ENCODE measurements at regions not wholly inside any gene's neighbourhood (a gene's known extent, or its start where the extent isn't known, plus 50 kb on each side); places are given as distances from the start of the nearest gene placed in this dataset.
"Not testable (repeated sequence)": the region's sequence is repeated elsewhere in the genome, so short reads cannot be mapped to it uniquely, and the experiment has no call there.

GRCh38 chr9:31702957-31703356 lies 681.5 kb upstream of the ACO1 start:
- no peak for DNase-seq

DNA sequence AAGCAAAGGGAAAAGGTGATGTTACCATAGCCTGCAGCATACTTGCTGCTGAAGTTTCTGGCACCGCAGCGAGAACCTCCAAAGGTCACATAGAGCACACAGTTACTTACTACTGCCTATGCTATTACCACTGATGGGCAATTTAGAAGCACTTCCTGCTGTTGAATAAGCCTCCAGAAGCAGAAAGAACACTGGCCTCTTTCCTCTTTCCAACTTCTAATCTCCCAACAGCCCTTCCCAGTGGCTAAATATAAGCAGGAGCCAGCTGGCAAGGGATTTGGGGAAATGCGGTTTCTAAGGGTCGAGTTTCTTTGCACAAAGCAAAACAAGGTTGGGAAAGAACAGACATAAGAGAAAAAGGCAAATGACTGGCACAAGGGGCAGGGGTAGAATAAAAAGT lies 669.2 kb upstream of the ACO1 start:
- DNase-seq = no peak

GRCh38 chr9:31719262-31719661 lies 665.2 kb upstream of the ACO1 start:
- DNase-seq = no peak

GRCh38 chr9:31730398-31730797 lies 654.0 kb upstream of the ACO1 start:
- DNase-seq = no peak

- DNase-seq = no peak
Observed at GRCh38 chr9:31733166-31733565, 651.3 kb upstream of the ACO1 start.

GRCh38 chr9:31736581-31737179 lies 647.8 kb upstream of the ACO1 start:
- DNase-seq = no peak

DNA sequence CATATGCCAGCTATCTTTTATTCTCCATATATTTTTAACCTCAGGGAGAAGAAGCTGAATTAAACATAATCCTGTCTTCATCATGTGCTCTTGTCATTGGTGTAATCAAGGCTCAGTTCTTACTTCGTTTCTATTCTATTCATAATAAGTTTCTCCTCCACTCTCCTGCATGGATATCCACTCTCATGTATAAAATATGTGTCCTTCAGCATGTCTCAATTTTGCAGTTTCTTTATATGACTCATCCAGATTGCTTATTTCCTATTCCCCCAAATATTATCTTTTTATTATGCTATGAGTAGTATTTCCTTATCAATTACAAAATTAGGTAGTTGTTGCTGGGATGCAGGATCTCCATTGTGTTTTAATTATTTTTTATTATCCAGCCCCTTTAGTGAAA lies 643.7 kb upstream of the ACO1 start:
- no peak for DNase-seq

DNA sequence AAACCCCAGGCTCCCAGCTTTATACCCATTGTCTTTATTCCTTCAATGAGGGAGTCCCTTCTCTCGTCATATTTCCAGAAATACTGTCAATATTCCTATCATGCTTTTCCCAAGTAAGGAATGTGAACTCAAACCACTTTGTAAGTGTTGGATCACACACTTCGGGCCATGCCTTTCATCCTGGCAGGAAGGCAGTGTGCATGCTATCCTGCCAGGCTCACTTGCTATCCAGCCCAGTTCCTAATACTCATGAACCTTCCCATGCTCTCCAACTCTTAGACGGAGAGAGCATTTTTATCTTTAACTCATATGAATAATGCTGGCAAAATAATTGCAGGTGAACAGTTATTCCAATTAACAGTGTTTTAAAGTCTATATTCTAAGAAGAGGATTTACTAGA lies 639.9 kb upstream of the ACO1 start:
- no peak for DNase-seq

DNA sequence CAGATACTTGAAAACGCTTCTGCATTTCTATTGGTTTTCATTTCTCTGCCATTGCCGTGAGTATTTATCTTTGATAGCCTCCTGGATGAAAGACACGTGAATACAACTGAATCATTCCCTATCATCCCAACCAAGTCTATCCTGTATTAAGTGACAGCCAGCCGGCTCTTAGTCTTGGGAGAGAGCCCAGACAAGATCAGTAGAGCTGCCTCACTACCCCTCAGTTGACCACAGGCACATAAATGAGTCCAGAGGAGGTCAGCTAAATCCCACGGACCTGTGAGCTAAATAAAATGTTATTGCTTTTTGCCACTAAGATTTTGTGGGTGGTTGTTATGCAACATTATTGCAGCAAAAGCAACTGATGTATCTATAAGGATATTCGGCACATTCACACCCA lies 639.0 kb upstream of the ACO1 start:
- no peak for DNase-seq

GRCh38 chr9:31745886-31746285 lies 638.6 kb upstream of the ACO1 start:
- DNase-seq = no peak

DNA sequence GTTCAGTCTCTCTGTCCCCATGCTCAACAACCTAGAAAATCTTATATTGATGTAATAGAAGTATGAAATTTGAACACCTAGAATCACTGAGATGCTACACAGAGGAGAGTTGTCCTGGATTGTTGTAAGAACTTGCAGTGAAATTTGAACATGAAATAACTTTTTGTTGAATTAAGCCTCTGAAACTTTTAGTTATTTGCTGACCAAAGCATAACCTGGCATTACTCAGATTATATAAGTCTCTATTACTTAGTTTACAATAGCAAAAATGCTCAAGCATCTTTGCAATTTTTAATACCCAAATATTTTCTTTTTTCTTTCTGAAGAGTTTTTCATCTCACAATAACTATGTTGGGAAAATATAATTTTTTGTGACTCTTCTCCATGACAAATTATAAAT lies 630.7 kb upstream of the ACO1 start:
- no peak for DNase-seq

DNA sequence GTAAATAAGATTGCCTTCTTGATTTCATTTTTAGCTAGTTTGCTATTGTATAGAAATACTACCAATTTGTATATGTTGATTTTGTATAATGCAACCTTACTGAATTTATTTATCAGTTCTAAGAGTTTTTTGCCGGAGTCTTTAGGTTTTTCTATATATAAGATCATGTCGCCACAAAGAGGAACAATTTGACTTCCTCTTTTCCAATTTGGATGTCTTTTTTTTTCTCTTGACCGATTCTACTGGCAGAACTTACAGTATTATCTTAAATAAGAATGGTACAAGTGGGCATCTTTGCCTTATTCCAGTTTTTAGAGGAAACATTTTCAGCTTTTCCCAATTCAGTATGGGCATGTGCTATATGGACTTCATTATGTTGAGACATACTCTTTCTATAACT lies 624.7 kb upstream of the ACO1 start:
- DNase-seq = no peak

GRCh38 chr9:31774021-31774420 lies 610.4 kb upstream of the ACO1 start:
- DNase-seq = not testable (repeated sequence)

DNA sequence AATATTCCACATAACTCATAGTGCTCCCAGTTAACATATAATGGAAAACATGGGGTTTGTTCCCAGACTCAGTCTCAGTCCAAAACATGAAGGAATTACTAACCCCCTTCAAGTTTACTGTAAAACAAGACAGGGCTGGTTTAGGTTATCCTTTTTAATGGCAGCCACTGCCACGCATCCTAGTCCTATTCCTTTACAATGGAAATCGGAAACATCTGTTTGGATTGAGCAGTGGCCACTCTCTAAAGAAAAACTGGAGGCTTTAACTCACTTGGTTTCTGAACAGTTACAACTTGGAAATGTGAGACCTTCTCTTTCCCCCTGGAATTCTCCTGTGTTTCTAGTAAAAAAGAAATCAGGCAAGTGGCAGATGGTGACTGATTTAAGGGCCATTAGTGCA lies 609.9 kb upstream of the ACO1 start:
- no peak for DNase-seq

DNA sequence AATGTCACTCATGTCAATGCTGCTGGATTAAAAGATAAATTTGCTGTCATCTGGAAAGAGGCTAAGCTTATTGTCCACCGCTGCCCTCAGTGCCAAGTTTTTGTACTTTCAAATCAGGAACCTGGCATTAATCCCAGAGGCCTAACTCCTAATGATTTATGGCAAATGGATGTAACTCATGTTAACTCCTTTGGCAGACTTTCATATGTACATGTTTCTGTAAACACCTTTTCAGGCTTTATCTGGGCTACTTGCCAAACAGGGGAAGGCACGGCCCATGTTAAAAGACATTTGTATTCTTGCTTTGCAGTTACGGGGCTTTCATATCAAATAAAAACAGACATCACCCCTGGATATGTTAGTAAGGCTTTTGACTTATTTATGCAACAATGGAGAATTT lies 608.0 kb upstream of the ACO1 start:
- peak; percentile 50 for DNase-seq

- no peak for DNase-seq
Observed at GRCh38 chr9:31783491-31783890, 601.0 kb upstream of the ACO1 start.

DNA sequence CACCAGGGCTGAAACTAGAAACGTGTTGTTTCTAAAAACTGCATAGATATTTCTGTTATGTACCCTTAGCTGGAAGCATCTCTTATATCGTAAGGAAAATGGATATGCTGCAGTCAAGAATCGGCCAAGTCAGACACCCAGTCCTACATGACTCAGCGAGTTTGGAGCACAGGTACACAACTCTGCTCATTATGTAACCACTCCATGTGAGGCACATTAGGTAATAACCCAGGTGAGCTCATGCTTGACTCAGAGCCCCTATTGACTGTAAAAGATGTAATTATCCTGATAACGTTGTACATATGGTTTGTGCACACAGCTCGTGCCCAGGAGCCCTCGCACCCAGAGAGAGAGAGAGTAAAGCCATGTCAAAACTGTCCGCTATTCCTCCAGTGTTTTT lies 593.7 kb upstream of the ACO1 start:
- no peak for DNase-seq

DNA sequence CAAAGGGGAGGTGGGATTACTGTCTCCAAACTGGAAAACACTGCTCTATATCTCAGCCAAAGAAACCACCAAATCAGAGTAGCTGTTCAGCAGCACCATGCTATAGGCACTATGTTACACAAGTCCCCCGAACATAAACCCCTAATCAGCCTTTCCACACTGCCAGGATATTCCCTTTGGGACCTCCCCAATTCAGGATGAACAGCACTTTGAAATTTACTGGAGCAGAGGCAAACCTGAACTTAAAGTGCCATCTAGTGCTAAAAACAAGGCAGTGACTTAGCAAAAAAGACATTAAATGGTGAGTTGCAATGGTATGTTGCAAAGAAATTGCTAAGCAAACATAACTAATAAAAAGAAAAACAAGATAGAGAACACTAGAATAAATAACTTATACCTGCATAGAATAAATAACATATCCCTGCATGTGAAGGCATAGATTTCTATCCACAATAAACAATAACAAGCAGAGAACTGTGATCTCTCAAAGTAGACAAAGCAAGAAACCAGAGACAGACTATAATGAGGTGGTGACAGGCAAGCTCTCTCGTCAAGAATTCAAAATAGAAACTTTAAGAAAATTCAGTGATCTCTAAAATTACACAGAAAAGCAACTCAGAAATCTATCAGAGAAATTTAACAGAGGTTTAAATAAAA lies 584.4 kb upstream of the ACO1 start:
- no peak for DNase-seq

GRCh38 chr9:31807574-31808256 lies 576.7 kb upstream of the ACO1 start:
- DNase-seq = no peak

DNA sequence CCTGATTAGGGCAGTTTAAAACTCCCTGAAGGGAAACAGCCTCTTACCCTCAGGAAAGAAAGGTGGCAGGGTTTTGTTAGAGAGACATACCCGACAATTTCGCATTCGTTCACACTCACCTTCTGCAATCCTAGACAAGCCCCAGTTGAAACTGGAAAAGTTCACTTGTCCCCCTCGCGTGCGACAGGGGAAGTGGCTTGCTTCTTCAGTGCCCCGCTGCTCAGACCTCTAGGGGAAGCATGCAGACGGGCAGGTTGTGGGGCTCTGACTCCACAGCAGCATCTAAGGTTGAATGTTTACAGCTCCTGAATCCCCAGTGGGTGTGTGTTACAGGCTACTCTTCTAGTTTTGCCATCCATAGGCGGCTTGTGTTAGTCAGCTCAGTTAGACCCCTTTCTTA lies 575.7 kb upstream of the ACO1 start:
- DNase-seq = no peak

GRCh38 chr9:31820426-31820825 lies 564.0 kb upstream of the ACO1 start:
- no peak for DNase-seq

GRCh38 chr9:31821583-31821982 lies 562.9 kb upstream of the ACO1 start:
- no peak for DNase-seq

DNA sequence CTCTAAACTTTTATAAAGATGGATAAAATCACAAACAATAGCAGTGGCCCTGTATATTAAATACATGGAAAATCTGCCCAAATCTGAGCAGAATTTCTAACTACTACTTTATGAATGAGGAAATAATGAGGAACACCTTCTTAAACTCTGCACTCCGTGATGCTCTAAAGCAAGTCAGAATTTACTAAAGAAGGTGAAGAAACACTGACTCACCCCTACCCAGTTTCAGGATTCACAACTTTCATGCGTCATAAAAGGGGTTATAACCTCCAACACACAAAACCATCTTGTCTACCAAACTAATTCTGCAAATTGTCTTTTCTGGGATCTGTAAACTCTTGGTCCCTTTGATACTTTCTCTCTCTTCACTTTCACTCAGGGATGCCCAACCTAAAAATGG lies 561.1 kb upstream of the ACO1 start:
- no peak for DNase-seq

- DNase-seq = no peak
Observed at GRCh38 chr9:31824860-31825259, 559.6 kb upstream of the ACO1 start.

- no peak for DNase-seq
Observed at GRCh38 chr9:31837211-31837610, 547.2 kb upstream of the ACO1 start.

Measured in NCI-H1436 treated with DMSO at 0.1 percent for 48 hours (cell line).